K562 (cell line): ENCODE measurements at regions not wholly inside any gene's neighbourhood (a gene's known extent, or its start where the extent isn't known, plus 50 kb on each side); places are given as distances from the start of the nearest gene placed in this dataset.

Experiments
- BDP1 ChIP-seq: IDR thresholded peaks from 3 replicates; pipeline ENCODE4 v1.6.1; 2011; ENCODE audit not compliant: insufficient read length, insufficient read depth
- BRD9 ChIP-seq: fragments of 450-650 bp; IDR thresholded peaks from 2 replicates; pipeline ENCODE4 v1.6.1; 2018; ENCODE audit warnings: low read depth; ENCODE audit not compliant: partially characterized antibody
- CEBPG ChIP-seq, 3 experiments: fragments of 200-800 bp in 1 of 3; sonication (Bioruptor generic) in 1 of 3; sonication (generic) in 1 of 3; formaldehyde crosslinking in 1 of 3; IDR thresholded peaks in 2 of 3; conservative IDR thresholded peaks in 1 of 3; 2 replicates each; pipeline versions ENCODE4 v1.6.1 to v1.8.0; 2016 to 2022; ENCODE audit warnings: missing compliant biosample characterization in 2 of 3, missing genetic modification characterization in 2 of 3, mild to moderate bottlenecking in 1 of 3, missing genetic modification reagents in 1 of 3
- CHCHD3 ChIP-seq: fragments of 250-450 bp; sonication (Bioruptor Pico); IDR thresholded peaks from 2 replicates; pipeline ENCODE4 v2.1.2; 2022; ENCODE audit warnings: mild to moderate bottlenecking
- CREBBP ChIP-seq: IDR thresholded peaks from one replicate; pipeline ENCODE4 v1.6.1; 2012; ENCODE audit warnings: low read depth, mild to moderate bottlenecking, control low read depth, inconsistent platforms, low read length
- CREM ChIP-seq: IDR thresholded peaks from 2 replicates; pipeline ENCODE4 v1.6.1; 2014; ENCODE audit warnings: antibody characterized with exemption, low read depth
- ELF4 ChIP-seq: fragments of 450-650 bp; formaldehyde crosslinking; IDR thresholded peaks from 2 replicates; pipeline ENCODE4 v1.4.0; 2022; ENCODE audit warnings: missing genetic modification characterization
- FOXK2 ChIP-seq, 2 experiments: fragments of 450-650 bp; IDR thresholded peaks in 1 of 2; conservative IDR thresholded peaks in 1 of 2; 2 replicates each; pipeline ENCODE4 v1.6.1; 2016; ENCODE audit warnings: low read depth in 2 of 2, mild to moderate bottlenecking in 1 of 2
- HSF4 ChIP-seq: fragments of 250-450 bp; sonication (Bioruptor Pico); IDR thresholded peaks from 2 replicates; pipeline ENCODE4 v2.1.2; 2022; ENCODE audit warnings: mild to moderate bottlenecking, moderate library complexity, borderline replicate concordance
- MCM3 ChIP-seq: fragments of 450-650 bp; IDR thresholded peaks from 2 replicates; pipeline ENCODE4 v1.6.1; 2016
- MLX ChIP-seq, 2 experiments: fragments of 450-650 bp in 1 of 2; sonication (generic) in 1 of 2; formaldehyde crosslinking; conservative IDR thresholded peaks; 2 replicates each; pipeline versions ENCODE4 v1.4.0 to v1.8.1; 2020 to 2022; ENCODE audit warnings: mild to moderate bottlenecking in 1 of 2, missing genetic modification reagents in 1 of 2
- POLR2AphosphoS5 ChIP-seq: IDR thresholded peaks from 2 replicates; pipeline ENCODE4 v1.6.1; 2011; ENCODE audit warnings: mild to moderate bottlenecking, low read depth, low read length, moderate library complexity; ENCODE audit not compliant: control insufficient read depth, insufficient read depth
- RBBP5 ChIP-seq: fragments of 200-600 bp; sonication (generic); IDR thresholded peaks from 2 replicates; pipeline ENCODE4 v1.6.1; 2012; ENCODE audit warnings: borderline replicate concordance, mild to moderate bottlenecking, low read length, control low read depth, inconsistent platforms; ENCODE audit not compliant: insufficient read depth, poor library complexity, severe bottlenecking
- RBM39 ChIP-seq: fragments of 200-400 bp; formaldehyde crosslinking; optimal IDR thresholded peaks from 2 replicates; pipeline ENCODE3; 2018; ENCODE audit warnings: low read depth, low read length
- RFX1 ChIP-seq: fragments of 450-650 bp; IDR thresholded peaks from 2 replicates; pipeline ENCODE4 v1.6.1; 2016; ENCODE audit warnings: mild to moderate bottlenecking, moderate library complexity
- RNF2 ChIP-seq: sonication (generic); IDR thresholded peaks from 2 replicates; pipeline ENCODE4 v1.6.1; 2016
- SIRT6 ChIP-seq: IDR thresholded peaks from one replicate; pipeline ENCODE4 v1.6.1; 2012; ENCODE audit warnings: low read depth, mild to moderate bottlenecking, control low read depth, inconsistent platforms, low read length, moderate library complexity
- SP2 ChIP-seq: IDR thresholded peaks from 2 replicates; pipeline ENCODE4 v1.6.1; 2011; ENCODE audit warnings: mild to moderate bottlenecking, low read depth, low read length, moderate library complexity; ENCODE audit not compliant: poor library complexity, severe bottlenecking; ENCODE audit errors: extremely low read depth
- THRAP3 ChIP-seq: fragments of 450-650 bp; IDR thresholded peaks from 2 replicates; pipeline ENCODE4 v1.6.1; 2016; ENCODE audit warnings: mild to moderate bottlenecking, inconsistent platforms, borderline replicate concordance
- ZNF133 ChIP-seq: fragments of 250-450 bp; sonication (Bioruptor Pico); IDR thresholded peaks from 2 replicates; pipeline ENCODE4 v1.4.0; 2020; ENCODE audit warnings: mild to moderate bottlenecking
- ZNF175 ChIP-seq: fragments of 200-800 bp; sonication (Bioruptor generic); IDR thresholded peaks from 2 replicates; pipeline ENCODE4 v1.6.1; 2016; ENCODE audit warnings: low read depth, mild to moderate bottlenecking, missing genetic modification characterization, missing compliant biosample characterization
- ZNF224 ChIP-seq: sonication (generic); formaldehyde crosslinking; IDR thresholded peaks from 2 replicates; pipeline ENCODE4 v1.8.0; 2022; ENCODE audit warnings: mild to moderate bottlenecking, missing genetic modification reagents
- ZNF589 ChIP-seq: fragments of 200-800 bp; sonication (Bioruptor generic); IDR thresholded peaks from 2 replicates; pipeline ENCODE4 v1.6.1; 2016; ENCODE audit warnings: low read depth, missing genetic modification characterization, missing compliant biosample characterization
- ZNF644 ChIP-seq: fragments of 200-800 bp; sonication (Bioruptor generic); IDR thresholded peaks from 2 replicates; pipeline ENCODE4 v1.6.1; 2016; ENCODE audit warnings: low read depth, missing genetic modification characterization, missing compliant biosample characterization

- TF ChIP-seq SP2 (no peak), BRD9 (peak; percentile 24), ZNF224 (no peak), CREBBP (no peak), ZNF133 (no peak), ZNF644 (tag) (no peak), BDP1 (no peak), RFX1 (peak; percentile 81), RBM39 (no peak), ZNF175 (CRISPR knock-in tag) (peak; percentile 85), POLR2AphosphoS5 (no peak), RBBP5 (peak; percentile 51), HSF4 (CRISPR knock-in tag) (no peak), MLX (CRISPR knock-in tag; conservative IDR thresholded peaks at IDR 0.05) (no peak), CREM (0 out of 2 replicates have a peak, but pooled peaks have one; percentile 63), THRAP3 (no peak), RNF2 (no peak), MCM3 (no peak), SIRT6 (no peak), ZNF589 (CRISPR knock-in tag) (no peak), FOXK2 (conservative IDR thresholded peaks at IDR 0.05 in 1 of 2, IDR thresholded peaks at IDR 0.05 in 1 of 2; ENCODE audit: low read depth in 2 of 2) (peak; percentile 49 to 66; a peak in 1 of 4 replicates), ELF4 (CRISPR knock-in tag) (no peak), CEBPG (CRISPR knock-in tag; IDR thresholded peaks at IDR 0.05) (peak; percentile 90), CEBPG (tag; conservative IDR thresholded peaks at IDR 0.05 in 1 of 2, IDR thresholded peaks at IDR 0.05 in 1 of 2) (peak; percentile 34 to 91; a peak in 3 of 4 replicates), CHCHD3 (CRISPR knock-in tag) (no peak)
Observed at GRCh38 chr17:79473111-79473875, 137.6 kb downstream of the RBFOX3 start (continued).
